HFF-Myc (cell line): ENCODE measurements at regions not wholly inside any gene's neighbourhood (a gene's known extent, or its start where the extent isn't known, plus 50 kb on each side); places are given as distances from the start of the nearest gene placed in this dataset.

Source experiments
- DNase-seq: peaks from one replicate; pipeline ENCODE4 v3.0.0-alpha.2; 2011; ENCODE audit warnings: low read depth; ENCODE audit errors: extremely low read depth
- H3K4me3 ChIP-seq: replicated peaks from 2 replicates; pipeline ENCODE4 v1.5.1; 2011; ENCODE audit warnings: low read depth, mild to moderate bottlenecking, control low read depth, low read length
- CTCF ChIP-seq: IDR thresholded peaks from 2 replicates; pipeline ENCODE4 v1.5.1; 2012; ENCODE audit warnings: mild to moderate bottlenecking, low read depth, low read length, control low read depth; ENCODE audit errors: missing control alignments

- H3K4me3 ChIP-seq = no peak overlapping the region
- TF ChIP-seq CTCF = no peak
- peak; percentile 86 for DNase-seq
These were observed 152.2 kb downstream of the SIPA1L2 start for GRCh38 chr1:232477728-232478127.

- TF ChIP-seq CTCF = no peak
- DNase-seq = no peak
- H3K4me3 ChIP-seq = no peak overlapping the region
These were observed 153.4 kb downstream of the SIPA1L2 start for GRCh38 chr1:232476538-232476950.

- no peak overlapping the region for H3K4me3 ChIP-seq
- no peak for TF ChIP-seq CTCF
- no peak for DNase-seq
These were observed 155.1 kb downstream of the SIPA1L2 start for GRCh38 chr1:232474826-232475225.

- no peak overlapping the region for H3K4me3 ChIP-seq
- DNase-seq = no peak
- no peak for TF ChIP-seq CTCF
These were observed 156.0 kb downstream of the SIPA1L2 start for GRCh38 chr1:232473900-232474299.

GRCh38 chr1:232473324-232473723 lies 156.6 kb downstream of the SIPA1L2 start:
- no peak for TF ChIP-seq CTCF

GRCh38 chr1:232472485-232473041 lies 157.4 kb downstream of the SIPA1L2 start:
- peak; percentile 43 for DNase-seq
- H3K4me3 ChIP-seq = no peak overlapping the region
- TF ChIP-seq CTCF = no peak

More at GRCh38 chr1:232473324-232473723, 156.6 kb downstream of the SIPA1L2 start:
- no peak overlapping the region for H3K4me3 ChIP-seq
- DNase-seq = peak; percentile 20

GRCh38 chr1:232471250-232471649 lies 158.7 kb downstream of the SIPA1L2 start:
- no peak for TF ChIP-seq CTCF
- no peak for DNase-seq
- H3K4me3 ChIP-seq = no peak overlapping the region
